SKM-1 treated with dmso at 0.1 percent for 144 hours (cell line): ENCODE measurements at regions not wholly inside any gene's neighbourhood (a gene's known extent, or its start where the extent isn't known, plus 50 kb on each side); places are given as distances from the start of the nearest gene placed in this dataset.

ENCODE experiments used
- DNase-seq: peaks from one replicate; lab custom pipeline; 2025; ENCODE audit not compliant: unreplicated experiment; lab: John Stamatoyannopoulos, UW

- no peak for DNase-seq
These were observed 234.0 kb downstream of the EPHA4 start for GRCh38 chr2:221337957-221338685.

- no peak for DNase-seq
These were observed 229.7 kb downstream of the EPHA4 start for GRCh38 chr2:221342388-221342787.

GRCh38 chr2:221343524-221343923, 228.6 kb downstream of the EPHA4 start:
- DNase-seq: no peak

- no peak for DNase-seq
These were observed 226.6 kb downstream of the EPHA4 start for GRCh38 chr2:221345516-221345915.

GRCh38 chr2:221346411-221346810, 225.7 kb downstream of the EPHA4 start:
- DNase-seq: no peak

- DNase-seq: no peak
These were observed 224.6 kb downstream of the EPHA4 start for GRCh38 chr2:221347471-221347870.

GRCh38 chr2:221350616-221351015, 221.5 kb downstream of the EPHA4 start:
- DNase-seq: no peak

- no peak for DNase-seq
These were observed 218.9 kb downstream of the EPHA4 start for GRCh38 chr2:221353201-221353600.

- DNase-seq: no peak
These were observed 211.8 kb downstream of the EPHA4 start for GRCh38 chr2:221360312-221360711.

GRCh38 chr2:221360742-221361141, 211.4 kb downstream of the EPHA4 start:
- DNase-seq: no peak

- DNase-seq: no peak
These were observed 210.5 kb downstream of the EPHA4 start for GRCh38 chr2:221361633-221362032.

GRCh38 chr2:221364672-221365071, 207.4 kb downstream of the EPHA4 start:
- DNase-seq: no peak
